Kidney tubule cell (primary cell): ENCODE measurements at regions not wholly inside any gene's neighbourhood (a gene's known extent, or its start where the extent isn't known, plus 50 kb on each side); places are given as distances from the start of the nearest gene placed in this dataset.
"Not testable (repeated sequence)": the region's sequence is repeated elsewhere in the genome, so short reads cannot be mapped to it uniquely, and the experiment has no call there.

Experiments used
- DNase-seq: peaks from one replicate; pipeline ENCODE4 v3.0.0-alpha.2; 2018; ENCODE audit warnings: low spot score

DNA sequence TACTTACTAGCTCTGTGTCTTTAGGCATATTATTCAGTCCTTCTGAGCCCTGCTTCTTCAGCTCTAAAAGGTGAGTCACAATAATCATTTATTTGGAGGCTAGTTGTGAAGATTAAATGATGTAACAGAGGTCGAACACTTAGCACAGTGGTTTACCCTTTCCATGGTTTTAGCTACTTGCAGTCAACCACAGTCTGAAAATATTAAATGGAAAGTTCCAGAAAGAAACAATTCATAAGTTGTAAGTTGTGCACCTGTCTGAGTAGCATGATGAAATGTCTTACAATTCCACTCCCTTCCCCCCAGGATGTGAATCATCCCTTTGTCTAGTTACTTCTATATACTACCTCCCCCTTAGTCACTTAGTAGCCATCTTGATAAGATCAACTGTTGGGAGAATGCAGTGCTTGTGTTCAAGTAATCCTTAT, 217.6 kb upstream of the THUMPD2 start:
- DNase-seq, result peak; percentile 91

DNA sequence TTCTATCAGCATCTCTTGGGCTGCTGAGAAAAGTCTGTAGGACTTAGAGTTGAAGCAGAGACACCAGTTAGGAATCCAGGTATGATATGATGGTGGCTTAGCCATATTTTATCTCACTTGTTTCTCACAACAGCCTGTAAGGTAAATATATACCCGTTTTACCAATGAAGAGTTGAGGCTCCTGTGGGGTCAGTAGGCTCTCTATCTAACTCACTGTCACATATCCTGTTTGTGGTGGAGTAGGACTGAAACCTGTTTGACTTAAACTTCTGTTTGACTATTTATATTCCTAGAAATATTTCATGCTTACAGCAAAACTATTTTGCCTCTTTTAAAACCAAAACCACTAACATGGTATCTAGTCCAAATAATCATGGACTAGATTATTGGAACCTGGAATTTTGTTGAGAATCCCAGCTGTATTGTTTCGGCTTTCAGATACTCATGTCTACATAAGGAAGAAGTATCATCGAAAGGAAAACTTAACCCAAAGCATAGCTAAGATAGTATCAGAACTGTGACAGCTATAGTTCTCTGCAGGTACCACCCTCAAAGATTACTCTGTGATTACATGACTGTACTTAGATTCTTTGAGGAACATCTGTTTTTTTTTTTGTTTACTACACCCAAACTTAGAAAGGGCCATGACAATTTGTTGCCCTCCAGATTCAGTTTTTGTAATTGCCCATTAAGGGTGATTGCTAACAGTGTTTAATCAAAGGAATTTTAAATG, 216.1 kb upstream of the THUMPD2 start:
- DNase-seq, result no peak

DNA sequence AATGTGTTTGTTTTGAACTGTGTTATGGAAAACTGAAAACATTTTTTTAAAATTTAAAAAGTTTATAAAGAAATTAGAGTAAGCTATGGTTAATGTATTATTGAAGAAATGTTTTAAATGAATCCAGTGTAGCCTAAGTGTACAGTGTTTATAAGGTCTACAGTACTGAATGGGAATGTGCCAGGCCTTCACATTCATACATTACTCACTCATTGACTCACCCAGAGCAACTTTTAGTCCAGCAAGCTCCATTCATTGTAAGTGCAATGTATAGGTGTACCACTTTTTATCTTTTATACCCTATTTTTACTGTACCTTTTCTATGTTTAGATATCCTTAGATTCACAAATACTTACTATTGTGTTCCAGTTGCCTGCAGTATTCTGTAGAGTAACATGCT, 215.1 kb upstream of the THUMPD2 start:
- peak; percentile 68 for DNase-seq

DNA sequence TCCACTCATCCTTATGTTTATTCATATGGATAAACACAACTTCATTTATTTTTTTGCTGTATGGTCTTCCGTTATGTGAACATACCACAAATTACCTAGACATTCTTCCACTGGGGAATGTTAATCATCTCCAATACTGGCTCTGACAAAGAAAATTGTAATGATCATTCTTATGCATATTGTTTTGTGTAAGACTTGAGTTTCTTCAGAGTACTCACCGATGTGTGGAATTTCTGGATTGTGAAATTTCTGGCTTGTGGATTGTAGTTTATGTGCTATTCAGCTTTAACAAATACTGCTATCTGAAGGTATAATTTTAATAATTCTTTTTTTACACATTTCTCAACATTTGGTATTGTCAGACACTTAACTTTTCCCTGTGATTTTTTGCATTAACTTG, 212.2 kb upstream of the THUMPD2 start:
- DNase-seq, result peak; percentile 59

DNA sequence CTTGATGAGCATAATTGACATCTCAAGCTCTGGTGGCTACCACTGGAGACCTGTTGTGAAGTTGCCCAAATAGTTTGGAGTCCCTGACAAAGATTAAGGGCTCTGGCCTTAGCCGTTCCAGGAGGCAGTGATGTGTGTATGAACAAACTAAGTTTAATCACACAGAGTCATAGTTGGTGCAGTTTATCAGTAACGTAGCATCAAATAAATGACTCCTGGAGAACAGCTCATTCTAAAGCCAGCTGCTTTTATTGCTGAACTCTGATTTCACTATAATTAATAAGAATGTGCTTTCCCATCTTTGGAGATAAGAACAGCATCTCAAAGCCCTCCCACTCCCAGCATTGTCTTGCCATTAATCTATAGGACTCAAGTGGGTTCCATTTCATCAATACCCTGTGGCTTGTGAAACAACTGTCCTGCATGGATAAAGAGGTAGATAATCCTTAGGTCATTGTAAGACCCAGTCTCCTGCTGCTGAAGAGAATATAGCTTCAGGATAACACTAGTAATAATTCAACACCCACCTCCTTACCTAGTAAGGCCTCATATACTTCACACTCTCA, 211.4 kb upstream of the THUMPD2 start:
- DNase-seq, result peak; percentile 18

DNA sequence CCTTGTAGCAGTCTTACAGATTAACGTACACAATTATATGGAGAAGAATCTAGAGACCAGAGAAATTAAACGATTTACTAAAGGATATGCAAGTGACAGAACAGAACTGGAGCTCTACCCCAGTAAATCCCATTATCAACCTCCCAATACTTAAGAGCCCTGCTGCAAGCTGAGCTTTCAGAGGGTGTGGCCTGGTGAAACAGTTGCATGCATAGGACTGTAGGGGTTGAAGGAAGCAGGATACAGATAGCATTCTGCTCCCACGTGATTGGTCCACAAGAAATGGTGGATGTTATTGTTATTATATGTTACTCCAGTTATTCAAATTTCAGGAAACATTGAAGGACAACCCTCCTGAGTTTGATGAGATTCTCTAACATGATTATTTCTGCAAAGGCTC, 210.8 kb upstream of the THUMPD2 start:
- no peak for DNase-seq

DNA sequence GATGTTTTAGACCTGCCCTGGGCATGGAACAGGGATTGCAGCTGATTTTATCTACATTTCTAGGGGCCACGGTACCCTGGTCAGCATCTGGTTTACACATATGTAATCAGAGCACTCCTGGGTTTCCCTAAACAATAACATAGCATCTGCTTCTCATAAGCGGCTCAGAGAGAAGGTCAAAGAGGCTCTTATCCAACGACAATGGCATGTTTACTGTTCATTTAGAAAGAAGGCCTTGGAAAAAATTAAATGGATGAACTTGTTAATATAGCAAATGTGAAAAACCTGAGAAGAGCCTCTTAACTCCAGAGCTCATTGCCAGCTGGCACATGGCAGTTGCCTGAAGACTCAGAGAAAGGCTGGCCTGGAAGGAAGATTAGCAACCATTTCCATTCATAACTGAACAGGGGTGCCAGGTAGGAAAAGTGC, 202.8 kb upstream of the THUMPD2 start:
- DNase-seq, result no peak

DNA sequence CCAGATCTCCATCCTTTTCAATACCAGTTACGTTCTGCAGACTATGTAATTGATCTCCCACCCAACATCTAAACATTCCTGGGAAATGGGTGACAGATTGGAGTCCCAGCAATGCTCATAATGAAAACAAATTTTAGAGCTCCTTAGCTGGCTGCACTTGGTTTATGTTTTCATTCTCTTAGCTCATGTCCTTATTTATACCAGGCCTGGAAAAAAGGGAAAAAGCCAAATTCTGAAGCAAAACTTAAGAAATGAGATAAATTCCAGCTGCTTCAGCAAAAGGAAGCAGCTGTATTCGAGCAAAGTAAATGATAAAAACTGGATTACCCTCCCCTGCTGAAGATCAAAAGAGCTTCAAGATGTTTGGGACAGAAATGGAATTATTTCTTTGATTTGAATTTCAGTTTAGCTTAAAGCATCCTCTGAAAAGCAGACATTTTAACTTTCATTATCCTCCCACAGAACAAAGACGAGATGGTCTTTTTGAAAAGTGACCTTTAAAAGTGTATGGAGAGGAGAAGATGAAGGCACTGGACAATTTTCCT, 196.5 kb upstream of the THUMPD2 start:
- DNase-seq, result no peak

DNA sequence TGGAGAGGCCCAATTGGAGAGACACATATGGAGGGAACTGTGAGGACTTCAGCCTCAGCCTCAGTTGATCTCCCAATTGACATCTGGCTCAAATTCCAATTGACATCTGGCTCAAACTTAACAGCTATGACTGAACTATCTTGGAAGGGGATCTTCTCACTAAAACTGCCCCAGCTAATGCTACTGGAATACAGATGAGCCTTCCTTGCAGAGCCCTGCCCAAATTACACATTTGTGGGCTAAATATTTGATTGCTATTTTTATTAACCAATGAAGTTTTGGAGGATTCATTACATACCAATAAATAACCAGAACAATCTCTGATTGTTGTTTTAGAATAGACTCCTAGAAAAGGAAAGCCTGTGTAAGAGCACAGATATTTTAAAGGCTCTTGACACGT, 189.0 kb upstream of the THUMPD2 start:
- no peak for DNase-seq

DNA sequence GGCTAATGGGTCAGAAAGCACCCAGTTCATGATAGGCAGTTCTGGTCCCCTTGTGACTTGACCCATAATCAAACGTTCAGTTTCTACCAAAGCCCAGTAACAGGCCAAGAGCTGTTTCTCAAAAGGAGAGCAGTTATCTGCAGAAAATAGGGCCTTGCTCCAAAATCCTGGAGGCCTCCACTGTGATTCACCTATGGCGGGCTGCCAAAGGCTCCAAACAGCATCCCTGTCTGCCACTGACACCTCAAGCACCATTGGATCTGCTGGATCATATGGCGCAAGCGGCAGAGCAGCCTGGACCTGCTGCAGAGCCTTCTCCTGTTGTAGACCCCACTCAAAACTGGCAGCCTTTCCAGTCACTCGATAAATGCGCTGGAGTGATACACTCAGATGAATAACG, 181.6 kb upstream of the THUMPD2 start:
- DNase-seq, result not testable (repeated sequence)

DNA sequence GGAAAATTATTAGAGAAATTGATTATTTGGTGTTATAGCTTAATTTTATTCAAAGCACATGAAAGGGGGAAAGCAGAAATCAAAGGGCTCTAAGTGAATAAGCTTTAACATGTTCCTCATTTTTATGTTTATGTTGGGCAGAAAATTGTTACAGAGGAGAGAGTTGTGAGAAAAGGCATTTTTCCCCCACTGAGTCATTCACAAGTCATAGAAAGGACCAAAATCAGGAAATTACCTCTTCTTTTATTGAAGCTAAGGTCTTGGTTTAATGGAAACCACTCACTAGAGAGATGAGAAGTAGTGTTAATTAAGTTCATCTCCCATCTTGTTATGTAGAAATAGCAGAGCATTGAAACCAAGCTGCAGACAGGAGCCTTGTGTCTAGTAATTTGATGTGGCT, 175.3 kb upstream of the THUMPD2 start:
- no peak for DNase-seq

DNA sequence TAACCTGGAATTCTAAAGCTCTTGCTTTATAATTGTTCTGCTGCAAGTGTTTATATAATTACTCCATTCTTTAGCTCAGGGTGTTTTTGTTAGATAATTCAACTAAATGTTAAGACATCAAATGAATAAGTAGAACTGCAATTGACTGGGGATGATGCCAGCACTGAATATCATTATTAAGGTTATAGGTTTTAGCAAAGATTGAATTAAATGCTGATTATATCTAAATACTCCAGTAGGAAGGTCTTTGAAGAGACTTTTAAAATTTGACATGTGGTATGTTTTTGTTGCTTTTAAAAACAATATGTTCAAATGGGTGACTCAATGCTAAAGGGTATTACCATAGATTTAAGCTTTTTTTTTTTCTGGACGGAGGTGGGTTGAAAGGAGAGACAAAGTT, 170.1 kb upstream of the THUMPD2 start:
- DNase-seq, result no peak

DNA sequence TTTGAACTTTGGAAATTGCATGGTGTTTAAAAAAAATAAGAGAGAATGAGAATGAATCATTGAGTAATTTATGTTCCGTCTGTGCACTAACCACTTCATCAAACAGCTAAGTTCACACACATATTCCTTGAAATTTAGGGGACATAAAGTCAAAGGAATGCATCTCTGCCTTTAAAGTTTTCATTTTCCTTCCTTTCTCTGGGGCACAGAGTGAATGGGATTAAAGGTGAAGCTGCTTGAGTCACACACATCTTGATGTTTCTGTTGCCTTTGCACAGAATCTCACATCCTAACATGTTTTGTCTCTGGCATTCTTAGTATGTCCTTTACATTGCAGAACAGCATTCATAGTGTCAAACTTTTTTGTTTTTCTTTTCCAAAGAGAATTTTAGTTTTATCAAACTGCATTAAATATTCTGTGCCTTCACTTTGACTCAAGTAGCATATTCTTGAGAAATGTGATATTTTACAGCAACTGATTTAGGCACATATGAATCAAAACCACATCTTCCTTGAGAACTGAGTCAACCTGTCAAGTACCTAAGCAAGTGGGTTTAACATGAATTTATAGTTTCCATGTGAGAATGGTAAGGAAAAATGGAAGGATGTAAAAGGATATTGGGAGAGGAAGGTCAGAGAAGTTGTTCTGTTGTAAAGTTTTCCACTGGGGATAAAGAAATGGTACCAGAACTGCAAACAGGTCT, 169.1 kb upstream of the THUMPD2 start:
- no peak for DNase-seq

DNA sequence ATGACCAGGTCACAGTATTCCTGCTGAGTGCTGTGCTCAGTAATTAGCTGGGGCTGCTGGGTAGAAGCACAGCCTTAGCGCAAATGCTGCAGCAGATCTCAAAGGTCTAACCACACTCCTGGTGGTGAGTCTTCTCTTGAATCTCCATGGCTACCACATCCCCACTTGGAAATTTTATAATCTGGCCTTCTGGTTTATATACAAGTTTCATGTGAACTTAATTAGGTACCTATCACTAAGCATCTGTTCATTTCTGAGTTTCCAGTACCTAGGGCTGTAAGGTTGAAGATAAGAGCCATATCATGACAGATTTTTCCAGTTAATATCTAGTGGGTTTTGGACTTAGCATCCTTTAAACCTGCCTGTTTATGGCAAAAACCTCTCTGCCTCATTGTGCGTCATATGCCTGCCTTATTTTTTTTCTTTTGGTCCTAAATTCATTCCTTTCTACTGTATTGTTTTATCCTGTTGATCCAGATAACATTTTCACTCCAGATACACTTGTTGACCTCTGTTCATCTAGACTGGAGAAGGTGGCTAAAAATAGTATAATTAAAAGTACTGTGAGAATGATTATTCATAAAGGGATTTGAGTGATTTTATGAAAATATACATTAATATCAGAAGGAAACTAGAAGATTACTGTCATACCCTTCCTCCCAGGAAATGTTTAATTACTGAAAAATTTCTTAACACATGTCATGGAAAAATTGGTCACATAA, 168.4 kb upstream of the THUMPD2 start:
- DNase-seq, result no peak

DNA sequence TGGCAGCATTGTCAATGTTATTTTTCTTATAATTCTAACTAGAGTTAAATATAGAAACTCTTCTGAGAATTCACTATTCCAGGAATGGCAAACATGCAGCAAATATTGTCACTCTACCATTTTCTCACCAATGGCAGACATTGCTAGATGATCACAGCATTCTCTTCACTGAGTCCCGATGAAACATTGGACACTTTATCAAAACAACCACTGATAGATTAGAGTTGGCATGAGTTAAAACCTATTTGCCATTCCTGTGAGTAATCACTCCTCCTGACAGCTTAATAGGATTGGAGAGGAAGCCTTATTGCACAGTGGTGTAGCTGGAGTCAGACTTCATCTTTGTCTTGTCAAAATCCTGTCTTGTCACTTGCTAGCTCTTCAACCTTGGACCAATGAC, 163.9 kb upstream of the THUMPD2 start:
- DNase-seq, result peak; percentile 9

DNA sequence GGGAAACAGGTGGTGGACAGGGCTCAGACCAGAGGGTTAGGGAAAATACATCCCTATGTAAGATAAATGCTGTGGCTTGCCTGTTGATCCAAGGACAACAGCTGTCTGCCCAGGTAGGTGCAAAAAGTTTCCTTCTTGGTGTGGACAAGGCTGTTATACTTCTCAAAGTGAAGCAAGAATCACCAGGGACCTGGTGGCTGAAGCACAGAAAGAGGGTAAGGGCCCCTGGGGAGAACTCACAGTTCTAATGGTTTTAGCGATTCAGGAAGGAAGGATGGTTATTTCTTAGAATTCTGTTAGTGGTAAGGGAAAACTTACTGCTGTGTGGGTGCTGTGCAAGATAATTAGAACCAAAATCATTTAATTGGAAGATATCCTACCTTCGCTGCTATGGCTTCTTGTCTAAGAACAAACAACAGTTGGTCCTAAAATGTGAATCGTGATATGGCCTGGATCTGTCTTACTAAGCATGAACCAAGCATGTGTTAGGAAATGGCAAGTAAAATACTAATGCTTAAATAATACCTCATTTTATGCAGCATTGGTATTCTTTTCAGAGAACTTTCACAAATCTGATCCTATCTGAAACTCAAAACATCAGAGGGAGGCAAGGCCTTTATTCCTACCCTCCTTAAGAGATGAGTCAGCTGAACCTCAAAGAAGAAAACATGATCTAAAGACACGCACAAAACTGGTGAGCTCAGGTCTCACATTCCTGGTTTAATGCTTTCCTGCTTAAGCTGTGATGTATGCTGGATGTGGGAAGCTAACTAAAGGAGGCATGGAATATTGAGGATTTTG, 159.2 kb upstream of the THUMPD2 start:
- peak; percentile 56 for DNase-seq

DNA sequence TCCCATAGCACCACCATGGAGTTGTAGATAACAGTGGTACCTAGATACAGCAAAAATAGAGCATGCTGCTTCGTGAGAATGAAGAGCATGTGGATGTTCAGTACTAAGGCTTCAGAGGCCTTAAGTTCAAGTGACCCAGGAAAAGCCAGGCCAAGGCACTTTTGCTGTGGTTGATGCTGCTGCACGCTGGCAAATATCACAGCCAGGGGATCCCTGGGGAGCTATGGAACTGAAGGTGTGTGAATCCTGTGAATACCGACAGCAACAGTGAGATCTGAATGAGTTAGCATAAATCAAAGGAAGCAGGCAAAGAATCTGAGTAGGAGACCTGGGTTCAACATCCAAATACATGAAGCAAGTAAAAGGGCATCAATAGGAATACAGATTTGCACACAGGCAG, 158.6 kb upstream of the THUMPD2 start:
- no peak for DNase-seq

DNA sequence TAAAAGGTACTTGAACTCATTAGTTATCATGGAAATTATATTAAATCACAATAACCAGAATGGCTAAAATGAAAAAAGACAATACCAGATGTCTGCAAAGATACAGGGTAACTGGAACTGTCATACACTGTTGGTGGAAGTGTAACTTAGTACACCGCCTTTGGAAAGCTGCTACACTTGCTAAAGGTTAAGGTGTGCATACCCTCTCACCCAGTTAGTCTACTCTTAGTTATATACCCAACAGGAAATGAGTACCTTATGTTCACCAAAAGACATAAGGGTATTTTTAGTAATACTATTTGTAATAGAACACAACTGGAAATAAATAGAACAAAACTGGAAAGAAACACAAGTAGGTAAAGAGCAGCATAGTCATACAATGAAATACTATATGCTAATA, 155.8 kb upstream of the THUMPD2 start:
- no peak for DNase-seq

DNA sequence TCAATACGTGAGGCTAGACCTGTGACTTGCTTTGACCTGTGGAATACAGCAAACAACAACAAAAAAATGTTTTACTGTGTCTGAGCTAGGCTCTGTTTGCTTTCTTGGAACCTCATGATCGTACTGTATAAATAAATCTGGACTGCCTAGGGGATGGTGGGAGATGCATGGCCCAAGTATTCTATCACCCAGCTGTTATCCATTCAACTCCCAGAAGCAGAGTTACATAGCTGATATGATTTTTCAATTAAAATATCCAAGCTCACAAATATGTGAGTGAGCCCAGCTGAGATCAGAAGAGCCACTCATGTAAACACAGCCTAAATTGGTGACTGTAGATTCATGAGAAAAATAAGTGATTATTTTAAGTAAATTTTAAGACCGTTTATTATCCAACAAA, 154.1 kb upstream of the THUMPD2 start:
- no peak for DNase-seq

DNA sequence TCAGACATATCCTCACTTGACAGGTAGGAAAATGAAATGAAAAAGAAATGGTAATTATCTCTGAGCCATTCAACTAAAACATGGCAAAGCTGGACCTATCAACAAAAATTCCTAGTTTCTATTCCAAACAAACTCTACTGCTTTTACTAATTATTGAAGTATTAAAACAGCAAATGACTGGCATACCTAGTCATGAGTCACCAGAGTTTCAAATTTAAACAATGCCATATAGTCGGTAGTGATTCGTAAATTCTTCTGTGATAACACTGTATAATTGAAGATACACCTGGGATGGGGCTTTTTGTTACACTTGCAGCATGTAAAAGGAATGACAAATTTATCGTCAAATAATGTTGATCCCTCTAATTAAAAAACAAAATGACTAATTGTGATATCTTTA, 153.1 kb upstream of the THUMPD2 start:
- DNase-seq, result peak; percentile 22

DNA sequence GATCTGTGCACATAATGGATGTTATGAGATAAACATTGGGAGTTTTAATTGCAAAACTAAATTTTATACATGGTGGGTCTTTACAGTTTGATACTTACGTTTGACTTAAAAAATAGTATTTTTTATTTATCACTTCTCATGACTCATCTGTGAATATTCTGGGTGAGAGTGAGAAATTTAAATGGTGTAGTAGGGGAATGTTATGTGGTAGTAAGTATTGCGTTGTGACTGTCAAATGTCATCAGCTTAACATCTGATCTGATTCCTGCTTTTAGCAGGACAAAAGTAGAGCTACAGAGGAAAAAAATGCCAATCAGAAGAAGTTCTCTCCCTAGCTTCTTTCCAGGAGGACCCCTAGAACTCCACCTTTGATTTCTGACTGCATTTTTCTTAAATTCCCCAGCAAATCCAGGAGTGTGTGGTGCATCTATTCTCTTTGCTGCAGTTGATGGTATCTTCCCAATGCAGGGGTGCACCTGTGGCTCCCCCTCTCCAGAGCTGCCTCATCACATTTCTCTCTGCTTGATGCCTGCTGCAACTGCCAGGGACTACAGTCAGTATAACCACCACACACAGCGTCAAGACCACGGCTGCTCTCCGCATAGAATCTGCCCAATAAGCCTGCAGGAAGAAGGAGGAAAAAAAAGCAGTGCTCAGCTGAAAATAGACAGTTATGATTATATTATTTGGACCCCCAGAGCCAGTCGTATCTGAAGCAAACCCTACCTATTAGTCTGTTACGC, 151.3 kb upstream of the THUMPD2 start:
- DNase-seq, result no peak
